SK-N-SH (cell line): ENCODE measurements at regions not wholly inside any gene's neighbourhood (a gene's known extent, or its start where the extent isn't known, plus 50 kb on each side); places are given as distances from the start of the nearest gene placed in this dataset.

Experiments used
- CTCF ChIA-PET: fragments of 300-600, 350-600 bp; formaldehyde crosslinking; extraction: SDS; loops from one replicate; lab custom pipeline; 2021; lab: Yijun Ruan, JAX
- POLR2A ChIA-PET: fragments of 350-600 bp; sonication (Branson Sonifier 250); formaldehyde crosslinking; extraction: SDS; loops from one replicate; lab custom pipeline; 2020; ENCODE audit warnings: antibody characterized with exemption, inconsistent platforms; lab: Yijun Ruan, JAX
- DNase-seq: peaks from one replicate; pipeline ENCODE4 v3.0.0; 2012
- H2AFZ ChIP-seq: fragments of 200-600 bp; sonication (generic); 2 replicates; pipeline ENCODE4 v1.8.1; 2016; ENCODE audit warnings: antibody characterized with exemption, mild to moderate bottlenecking, low read depth
- H3F3A ChIP-seq: fragments of 200-600 bp; sonication (generic); replicated peaks from 2 replicates; pipeline ENCODE3; 2016; ENCODE audit warnings: antibody characterized with exemption, mild to moderate bottlenecking; ENCODE audit not compliant: insufficient read depth
- H3K27ac ChIP-seq, 2 experiments: fragments of 200-500 bp in 1 of 2; fragments of 200-600 bp in 1 of 2; sonication (Bioruptor generic) in 1 of 2; sonication (generic), shearing (Covaris generic) in 1 of 2; 2 replicates each; pipeline versions ENCODE4 v1.5.1 to v1.6.1; 2014 to 2016; ENCODE audit warnings: low read depth in 2 of 2, inconsistent platforms in 1 of 2, low read length in 1 of 2, mild to moderate bottlenecking in 1 of 2, mixed read lengths in 1 of 2
- H3K27me3 ChIP-seq: fragments of 200-600 bp; sonication (generic), shearing (Covaris generic); 2 replicates; pipeline ENCODE4 v1.6.1; 2016; ENCODE audit warnings: mixed run types; ENCODE audit not compliant: insufficient read depth
- H3K36me3 ChIP-seq, 2 experiments: fragments of 200-500 bp in 1 of 2; fragments of 200-600 bp in 1 of 2; sonication (Bioruptor generic) in 1 of 2; sonication (generic) in 1 of 2; replicated peaks in 1 of 2; 2 replicates each; pipeline versions ENCODE3 to v1.5.1; 2014 to 2016; ENCODE audit warnings: low read length in 1 of 2, mild to moderate bottlenecking in 1 of 2; ENCODE audit not compliant: insufficient read depth in 2 of 2, control insufficient read depth in 1 of 2
- H3K4me1 ChIP-seq, 2 experiments: fragments of 200-500 bp in 1 of 2; fragments of 200-600 bp in 1 of 2; sonication (Bioruptor generic) in 1 of 2; sonication (generic), shearing (Covaris generic) in 1 of 2; 2 replicates each; pipeline versions ENCODE4 v1.5.1 to v1.6.1; 2014 to 2016; ENCODE audit warnings: low read depth in 1 of 2, low read length in 1 of 2, mixed run types in 1 of 2; ENCODE audit not compliant: insufficient read depth in 2 of 2, control insufficient read depth in 1 of 2
- H3K4me2 ChIP-seq: fragments of 200-600 bp; sonication (generic), shearing (Covaris generic); 2 replicates; pipeline ENCODE4 v1.6.1; 2017; ENCODE audit warnings: mixed run types
- H3K4me3 ChIP-seq, 2 experiments: fragments of 200-500 bp in 1 of 2; fragments of 200-600 bp in 1 of 2; sonication (Bioruptor generic) in 1 of 2; sonication (generic), shearing (Covaris generic) in 1 of 2; 2 replicates each; pipeline versions ENCODE4 v1.5.1 to v1.8.1; 2014 to 2016; ENCODE audit warnings: low read depth in 2 of 2, inconsistent platforms in 1 of 2, low read length in 1 of 2, mild to moderate bottlenecking in 1 of 2, mixed read lengths in 1 of 2, moderate library complexity in 1 of 2
- H3K79me2 ChIP-seq: fragments of 200-600 bp; sonication (generic); 2 replicates; pipeline ENCODE4 v1.8.1; 2017; ENCODE audit warnings: mild to moderate bottlenecking; ENCODE audit not compliant: insufficient read depth
- H3K9ac ChIP-seq: fragments of 200-600 bp; sonication (generic); 2 replicates; pipeline ENCODE4 v1.6.1; 2017; ENCODE audit warnings: mixed run types
- H3K9me2 ChIP-seq: fragments of 200-600 bp; sonication (generic); 2 replicates; pipeline ENCODE4 v1.6.1; 2017; ENCODE audit warnings: mixed run types
- H3K9me3 ChIP-seq: fragments of 200-600 bp; sonication (generic); 2 replicates; pipeline ENCODE4 v1.6.1; 2017; ENCODE audit warnings: mixed run types, mild to moderate bottlenecking, moderate library complexity
- H4K20me1 ChIP-seq: fragments of 200-600 bp; sonication (generic); 2 replicates; pipeline ENCODE4 v1.6.1; 2017; ENCODE audit warnings: mild to moderate bottlenecking, mixed run types; ENCODE audit not compliant: insufficient read depth
- CHD2 ChIP-seq: fragments of 150-350 bp; IDR thresholded peaks from 2 replicates; pipeline ENCODE4 v1.6.1; 2018; ENCODE audit warnings: low read length; ENCODE audit not compliant: partially characterized antibody
- CTCF ChIP-seq: fragments of 200-600 bp; sonication (generic); IDR thresholded peaks from 2 replicates; pipeline ENCODE4 v1.6.1; 2017; ENCODE audit warnings: antibody characterized with exemption, mild to moderate bottlenecking, moderate library complexity
- ELF1 ChIP-seq: IDR thresholded peaks from 2 replicates; pipeline ENCODE4 v1.4.0; 2012
- FOSL2 ChIP-seq: IDR thresholded peaks from 2 replicates; pipeline ENCODE4 v1.4.0; 2012; ENCODE audit warnings: low read depth, mild to moderate bottlenecking, moderate library complexity, borderline replicate concordance
- FOXM1 ChIP-seq: IDR thresholded peaks from 2 replicates; pipeline ENCODE4 v1.4.0; 2012; ENCODE audit warnings: low read depth, mild to moderate bottlenecking
- MXI1 ChIP-seq: IDR thresholded peaks from 2 replicates; pipeline ENCODE4 v1.6.1; 2012; ENCODE audit warnings: mild to moderate bottlenecking, low read depth, low read length, improper control_type of control experiment
- NFIC ChIP-seq: IDR thresholded peaks from 2 replicates; pipeline ENCODE4 v1.4.0; 2012; ENCODE audit warnings: borderline replicate concordance
- NRF1 ChIP-seq: IDR thresholded peaks from 2 replicates; pipeline ENCODE4 v1.6.1; 2012; ENCODE audit warnings: low read depth, mild to moderate bottlenecking, low read length
- RAD21 ChIP-seq: IDR thresholded peaks from 2 replicates; pipeline ENCODE4 v1.6.1; 2012; ENCODE audit warnings: mild to moderate bottlenecking, low read length
- REST ChIP-seq: IDR thresholded peaks from 2 replicates; pipeline ENCODE4 v1.6.1; 2012; ENCODE audit warnings: mild to moderate bottlenecking, low read depth, low read length, moderate library complexity
- RFX5 ChIP-seq: IDR thresholded peaks from 2 replicates; pipeline ENCODE4 v1.6.1; 2012; ENCODE audit warnings: mild to moderate bottlenecking, improper control_type of control experiment, low read length
- RXRA ChIP-seq: IDR thresholded peaks from 2 replicates; pipeline ENCODE4 v1.4.0; 2012; ENCODE audit warnings: low read depth, mild to moderate bottlenecking, borderline replicate concordance
- SIN3A ChIP-seq: IDR thresholded peaks from 2 replicates; pipeline ENCODE4 v1.6.1; 2012; ENCODE audit warnings: low read depth, mild to moderate bottlenecking, low read length, moderate library complexity, borderline replicate concordance
- USF1 ChIP-seq: IDR thresholded peaks from 2 replicates; pipeline ENCODE4 v1.4.0; 2012; ENCODE audit warnings: low read depth, borderline replicate concordance
- WGBS: methylation state at CpG from one replicate; pipeline ENCODE4 v1.1.6; 2017; ENCODE audit warnings: low lambda C conversion rate; 5-methylcytosine and 5-hydroxymethylcytosine counted together

GRCh38 chr18:22682720-22683119 is 250.4 kb upstream of the RBBP8 start:
- TF ChIP-seq CTCF, result no peak
- no peak for TF ChIP-seq RAD21
- TF ChIP-seq RFX5, result no peak
- TF ChIP-seq RXRA, result no peak
- no peak for TF ChIP-seq FOSL2
- TF ChIP-seq SIN3A, result no peak
- no peak for TF ChIP-seq NRF1
- TF ChIP-seq CHD2, result no peak
- TF ChIP-seq FOXM1, result no peak
- no peak for TF ChIP-seq MXI1
- no peak for TF ChIP-seq REST
- no peak for TF ChIP-seq USF1
- TF ChIP-seq NFIC, result no peak
- no peak for TF ChIP-seq ELF1
- H3K79me2 ChIP-seq, result no peaks in the 10 kb centered on the region
- no peak overlapping the region for H3K9ac ChIP-seq
- no peaks in the 10 kb centered on the region for H3K9me3 ChIP-seq
- CTCF ChIA-PET, result interaction anchor here (2.1 kb wide), 1 partner anchor 21 kb away, joined by 8 read pairs; no protein-coding TSS in a partner anchor
- H3K4me2 ChIP-seq, result peak overlapping the region; percentile 57
- H3K36me3 ChIP-seq, result no peaks in the 10 kb centered on the region
- WGBS, result 0% methylated on average over 1 of the region's 1 CpG
- H4K20me1 ChIP-seq, result no peaks in the 10 kb centered on the region
- no peak overlapping the region for H2AFZ ChIP-seq
- H3K4me1 ChIP-seq, result peaks cover 0 to 6% of the 10 kb centered on the region in 2 experiments; a peak in 1 of 4 replicates
- no peaks in the 10 kb centered on the region for H3K27me3 ChIP-seq
- H3K9me2 ChIP-seq, result no peaks in the 10 kb centered on the region
- H3F3A ChIP-seq, result no peaks in the 10 kb centered on the region
- peak overlapping the region in 1 of 2 experiments; percentile 37; a peak in 1 of 4 replicates for H3K27ac ChIP-seq
- no peak overlapping the region for H3K4me3 ChIP-seq
- POLR2A ChIA-PET, result no interaction called here
- DNase-seq, result no peak
